Caki2 (cell line): ENCODE measurements at regions not wholly inside any gene's neighbourhood (a gene's known extent, or its start where the extent isn't known, plus 50 kb on each side); places are given as distances from the start of the nearest gene placed in this dataset.
"Not testable (repeated sequence)": the region's sequence is repeated elsewhere in the genome, so short reads cannot be mapped to it uniquely, and the experiment has no call there.

Experiments
- DNase-seq: peaks from one replicate; pipeline ENCODE4 v3.0.0-alpha.2; 2015; ENCODE audit warnings: low read depth
- in situ Hi-C: cut with HindIII; loops from 2 replicates; pipeline ENCODE4 v1.10.0; 2016; ENCODE audit warnings: low sequenced_read_pairs, low pct_unique_long_range_greater_than_20kb, mixed read lengths

GRCh38 chr6:85077098-85077497 is 312.7 kb upstream of the TBX18 start:
- no peak for DNase-seq
- in situ Hi-C loops: no loop called here

GRCh38 chr6:85071845-85072244 is 307.4 kb upstream of the TBX18 start:
- in situ Hi-C loops, DNase-seq: not testable (repeated sequence)

GRCh38 chr6:85069577-85069976 is 305.2 kb upstream of the TBX18 start:
- no peak for DNase-seq
- in situ Hi-C loops: no loop called here

GRCh38 chr6:85068221-85068620 is 303.8 kb upstream of the TBX18 start:
- in situ Hi-C loops: no loop called here

GRCh38 chr6:85066266-85066665 is 301.9 kb upstream of the TBX18 start:
- DNase-seq: no peak
- in situ Hi-C loops: no loop called here

More at GRCh38 chr6:85068221-85068620, 303.8 kb upstream of the TBX18 start:
- DNase-seq: no peak

- no peak for DNase-seq
- in situ Hi-C loops: no loop called here
Observed at GRCh38 chr6:85065831-85066230, 301.4 kb upstream of the TBX18 start.

GRCh38 chr6:85063611-85064010 is 299.2 kb upstream of the TBX18 start:
- no peak for DNase-seq
- in situ Hi-C loops: no loop called here

- in situ Hi-C loops: no loop called here
- DNase-seq: no peak
Observed at GRCh38 chr6:85062884-85063283, 298.5 kb upstream of the TBX18 start.

- no peak for DNase-seq
- in situ Hi-C loops: no loop called here
Observed at GRCh38 chr6:85058806-85059205, 294.4 kb upstream of the TBX18 start.

- in situ Hi-C loops: no loop called here
- no peak for DNase-seq
Observed at GRCh38 chr6:85050149-85050548, 285.8 kb upstream of the TBX18 start.

GRCh38 chr6:85049282-85049681 is 284.9 kb upstream of the TBX18 start:
- in situ Hi-C loops: no loop called here

GRCh38 chr6:85047818-85048217 is 283.4 kb upstream of the TBX18 start:
- DNase-seq: no peak
- in situ Hi-C loops: no loop called here

More at GRCh38 chr6:85049282-85049681, 284.9 kb upstream of the TBX18 start:
- DNase-seq: no peak

GRCh38 chr6:85045767-85046166 is 281.4 kb upstream of the TBX18 start:
- in situ Hi-C loops, DNase-seq: not testable (repeated sequence)

GRCh38 chr6:85044361-85044760 is 280.0 kb upstream of the TBX18 start:
- DNase-seq: no peak
- in situ Hi-C loops: no loop called here

GRCh38 chr6:85041376-85041775 is 277.0 kb upstream of the TBX18 start:
- no peak for DNase-seq
- in situ Hi-C loops: no loop called here

GRCh38 chr6:85037221-85037620 is 272.8 kb upstream of the TBX18 start:
- in situ Hi-C loops: no loop called here
- no peak for DNase-seq

GRCh38 chr6:85035766-85036165 is 271.4 kb upstream of the TBX18 start:
- no peak for DNase-seq
- in situ Hi-C loops: no loop called here

- in situ Hi-C loops: no loop called here
- no peak for DNase-seq
Observed at GRCh38 chr6:85033547-85033946, 269.1 kb upstream of the TBX18 start.

- no peak for DNase-seq
- in situ Hi-C loops: no loop called here
Observed at GRCh38 chr6:85026021-85026420, 261.6 kb upstream of the TBX18 start.

GRCh38 chr6:85023721-85024120 is 259.3 kb upstream of the TBX18 start:
- no peak for DNase-seq
- in situ Hi-C loops: no loop called here

GRCh38 chr6:85017352-85017751 is 253.0 kb upstream of the TBX18 start:
- in situ Hi-C loops: no loop called here
- DNase-seq: no peak
